ENCODE measurements at regions not wholly inside any gene's neighbourhood (a gene's known extent, or its start where the extent isn't known, plus 50 kb on each side); places are given as distances from the start of the nearest gene placed in this dataset.

GRCh38 chr5:35367526-35367925 lies 137.2 kb upstream of the PRLR start:
- WGBS (ENCODE audit: insufficient coverage, low coverage, low lambda C conversion rate, missing lambda C conversion rate), result 92% methylated on average over 1 of the region's 1 CpG
- Histone ChIP-seq H3K4me3 (no peak overlapping the region), H3K4me1 (no peaks in the 10 kb centered on the region), H3K36me3 (no peaks in the 10 kb centered on the region), H3K9me3 (no peaks in the 10 kb centered on the region), H3K27me3 (no peaks in the 10 kb centered on the region), H3K27ac (no peak overlapping the region)
- ATAC-seq (no peak), DNase-seq (no peak)
- TF ChIP-seq CTCF (IDR thresholded peaks at IDR 0.05) (no peak), POLR2A (IDR thresholded peaks at IDR 0.05) (no peak)
- intact Hi-C loops (cut with DNase I), result no loop called here

GRCh38 chr5:35365758-35366157 lies 135.5 kb upstream of the PRLR start:
- Histone ChIP-seq H3K4me3 (no peak overlapping the region), H3K27me3 (no peaks in the 10 kb centered on the region), H3K27ac (no peak overlapping the region), H3K9me3 (no peaks in the 10 kb centered on the region), H3K4me1 (no peaks in the 10 kb centered on the region), H3K36me3 (no peaks in the 10 kb centered on the region)
- 84% methylated on average over 3 of the region's 3 CpGs for WGBS (ENCODE audit: insufficient coverage, low coverage, low lambda C conversion rate, missing lambda C conversion rate)
- intact Hi-C loops (cut with DNase I), result no loop called here
- DNase-seq, result no peak
- no peak for TF ChIP-seq CTCF (IDR thresholded peaks at IDR 0.05)
- TF ChIP-seq POLR2A (IDR thresholded peaks at IDR 0.05), result no peak
- no peak for ATAC-seq

- intact Hi-C loops (cut with DNase I), result no loop called here
- Histone ChIP-seq H3K36me3 (no peaks in the 10 kb centered on the region), H3K9me3 (no peaks in the 10 kb centered on the region), H3K27me3 (no peaks in the 10 kb centered on the region), H3K4me1 (no peaks in the 10 kb centered on the region), H3K4me3 (no peak overlapping the region), H3K27ac (no peak overlapping the region)
- ATAC-seq, result no peak
- no peak for DNase-seq
- 77% methylated on average over 2 of the region's 2 CpGs for WGBS (ENCODE audit: insufficient coverage, low coverage, low lambda C conversion rate, missing lambda C conversion rate)
- TF ChIP-seq POLR2A (IDR thresholded peaks at IDR 0.05) (no peak), CTCF (IDR thresholded peaks at IDR 0.05) (no peak)
Observed at GRCh38 chr5:35364350-35364749, 134.1 kb upstream of the PRLR start.

GRCh38 chr5:35363387-35363965 lies 133.2 kb upstream of the PRLR start:
- Histone ChIP-seq H3K9me3 (no peaks in the 10 kb centered on the region), H3K4me3 (no peak overlapping the region), H3K36me3 (no peaks in the 10 kb centered on the region), H3K4me1 (no peaks in the 10 kb centered on the region), H3K27me3 (no peaks in the 10 kb centered on the region), H3K27ac (no peak overlapping the region)
- no peak for TF ChIP-seq POLR2A (IDR thresholded peaks at IDR 0.05)
- TF ChIP-seq CTCF (IDR thresholded peaks at IDR 0.05), result no peak
- no peak for DNase-seq
- no peak for ATAC-seq
- intact Hi-C loops (cut with DNase I), result no loop called here
- 54% methylated on average over 4 of the region's 4 CpGs for WGBS (ENCODE audit: insufficient coverage, low coverage, low lambda C conversion rate, missing lambda C conversion rate)

- WGBS (ENCODE audit: insufficient coverage, low coverage, low lambda C conversion rate, missing lambda C conversion rate), result 53% methylated on average over 2 of the region's 2 CpGs
- intact Hi-C loops (cut with DNase I), result no loop called here
- no peak for ATAC-seq
Observed at GRCh38 chr5:35362772-35363171, 132.5 kb upstream of the PRLR start.

More at GRCh38 chr5:35362772-35363171, 132.5 kb upstream of the PRLR start:
- DNase-seq, result no peak
- H3K27ac ChIP-seq, result no peak overlapping the region
- no peak overlapping the region for H3K4me3 ChIP-seq
- TF ChIP-seq POLR2A (IDR thresholded peaks at IDR 0.05) (no peak), CTCF (IDR thresholded peaks at IDR 0.05) (no peak)
- H3K27me3 ChIP-seq, result no peaks in the 10 kb centered on the region
- no peaks in the 10 kb centered on the region for H3K9me3 ChIP-seq
- no peaks in the 10 kb centered on the region for H3K36me3 ChIP-seq
- H3K4me1 ChIP-seq, result no peaks in the 10 kb centered on the region
